ENCODE measurements at regions not wholly inside any gene's neighbourhood (a gene's known extent, or its start where the extent isn't known, plus 50 kb on each side); places are given as distances from the start of the nearest gene placed in this dataset.
"Not testable (repeated sequence)": the region's sequence is repeated elsewhere in the genome, so short reads cannot be mapped to it uniquely, and the experiment has no call there.

- in situ Hi-C loops (cut with HindIII; ENCODE audit: low pct_unique_long_range_greater_than_20kb, low sequenced_read_pairs): no loop called here
- no peak for DNase-seq (ENCODE audit: low read depth, low spot score)
Observed at GRCh38 chr15:61376516-61376915, 147.4 kb upstream of the RORA start.

DNA sequence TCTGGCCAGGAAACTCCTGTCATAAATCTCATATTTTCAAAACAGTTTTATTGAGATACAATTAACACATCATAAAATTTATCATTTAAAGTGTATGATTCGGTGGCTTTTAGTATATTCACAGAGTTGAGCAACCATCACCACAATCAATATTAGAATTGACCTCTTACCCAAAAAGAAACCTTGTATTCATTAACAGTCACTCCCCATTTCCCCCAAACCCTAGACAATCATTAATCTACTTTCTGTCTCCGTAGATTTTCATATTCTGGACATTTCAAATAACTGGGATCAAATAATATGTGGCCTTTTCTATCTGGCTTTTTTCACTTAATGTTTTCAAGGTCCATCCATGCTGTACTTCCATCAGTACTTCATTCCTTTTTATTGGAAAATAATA, 145.7 kb upstream of the RORA start:
- DNase-seq (ENCODE audit: low read depth, low spot score): no peak

DNA sequence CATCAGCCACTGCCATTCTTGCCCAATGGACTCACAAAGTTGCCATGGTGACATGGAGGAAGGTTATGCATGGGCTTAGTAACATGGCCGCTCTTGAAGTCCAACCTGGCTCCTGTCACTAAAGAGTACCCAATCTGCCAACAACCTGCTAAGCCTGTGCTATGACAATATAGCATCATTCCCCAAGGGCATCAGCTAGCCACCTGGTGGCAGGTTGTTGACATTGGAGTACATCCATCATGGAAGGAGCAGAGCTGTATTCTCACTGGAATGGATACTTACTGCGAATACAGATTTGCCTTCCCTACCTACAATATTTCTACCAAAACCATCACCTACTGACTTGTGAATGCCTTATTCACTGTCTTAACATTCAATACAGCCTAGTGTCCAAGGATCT, 138.9 kb upstream of the RORA start:
- in situ Hi-C loops (cut with HindIII; ENCODE audit: low pct_unique_long_range_greater_than_20kb, low sequenced_read_pairs): no loop called here
- DNase-seq (ENCODE audit: low read depth, low spot score): no peak

More for the DNA sequence above, 145.7 kb upstream of the RORA start:
- in situ Hi-C loops (cut with HindIII; ENCODE audit: low pct_unique_long_range_greater_than_20kb, low sequenced_read_pairs): no loop called here

DNA sequence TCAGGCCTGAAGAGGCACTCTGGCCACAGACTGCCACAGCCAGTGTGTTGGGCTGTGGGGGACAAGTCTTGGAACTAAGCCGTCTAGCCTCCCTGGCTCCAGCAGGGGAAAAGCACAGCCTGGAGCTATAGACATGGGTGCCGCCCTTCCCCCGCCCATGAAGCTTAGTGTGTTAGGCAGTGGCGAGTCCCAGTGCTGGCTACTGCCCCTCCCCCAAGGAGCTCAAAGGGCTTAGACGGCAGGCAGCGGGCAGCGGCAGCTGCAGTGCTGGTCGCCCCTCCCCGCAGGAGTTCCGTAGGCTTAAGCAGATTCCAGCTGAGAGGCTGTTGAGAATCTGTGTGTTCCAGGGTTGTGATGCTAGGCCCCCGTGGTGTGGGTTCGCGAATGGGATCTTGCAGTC, 135.8 kb upstream of the RORA start:
- in situ Hi-C loops (cut with HindIII; ENCODE audit: low pct_unique_long_range_greater_than_20kb, low sequenced_read_pairs): no loop called here
- no peak for DNase-seq (ENCODE audit: low read depth, low spot score)

DNA sequence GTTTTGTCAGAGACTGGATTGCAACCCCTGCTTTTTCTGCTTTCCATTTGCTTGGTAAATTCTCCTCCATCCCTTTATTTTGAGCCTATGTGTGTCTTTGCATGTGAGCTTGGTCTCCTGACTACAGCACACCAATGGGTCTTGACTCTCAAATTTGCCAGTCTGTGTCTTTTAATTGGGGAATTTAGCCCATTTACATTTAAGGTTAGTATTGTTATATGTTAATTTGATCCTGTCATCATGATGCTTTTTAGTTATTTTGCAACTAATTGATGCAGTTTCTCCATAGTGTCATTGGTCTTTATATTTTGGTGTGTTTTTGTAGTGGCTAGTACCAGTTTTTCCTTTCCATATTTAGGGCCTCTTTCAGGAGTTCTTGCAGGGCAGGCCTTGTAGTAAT, 133.8 kb upstream of the RORA start:
- in situ Hi-C loops (cut with HindIII; ENCODE audit: low pct_unique_long_range_greater_than_20kb, low sequenced_read_pairs); DNase-seq (ENCODE audit: low read depth, low spot score): not testable (repeated sequence)

DNA sequence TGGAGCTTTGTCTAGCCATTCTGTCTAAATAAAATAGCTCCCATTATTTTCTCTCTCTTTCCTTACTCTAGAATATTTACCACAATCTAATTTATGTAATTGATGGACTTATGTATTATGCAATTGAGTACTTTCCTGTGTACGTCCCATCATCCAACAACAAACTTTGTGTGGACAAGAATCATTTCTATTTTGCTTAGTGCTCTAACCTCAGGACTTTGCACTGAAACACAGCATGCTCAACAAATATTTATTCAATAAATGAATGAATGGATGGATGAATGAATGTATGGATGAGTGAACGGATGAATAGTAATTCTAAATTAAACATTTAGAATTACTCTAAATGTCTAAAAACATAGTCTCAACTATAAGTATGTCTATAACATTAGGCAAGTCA, 115.2 kb upstream of the RORA start:
- in situ Hi-C loops (cut with HindIII; ENCODE audit: low pct_unique_long_range_greater_than_20kb, low sequenced_read_pairs): no loop called here
- no peak for DNase-seq (ENCODE audit: low read depth, low spot score)

DNA sequence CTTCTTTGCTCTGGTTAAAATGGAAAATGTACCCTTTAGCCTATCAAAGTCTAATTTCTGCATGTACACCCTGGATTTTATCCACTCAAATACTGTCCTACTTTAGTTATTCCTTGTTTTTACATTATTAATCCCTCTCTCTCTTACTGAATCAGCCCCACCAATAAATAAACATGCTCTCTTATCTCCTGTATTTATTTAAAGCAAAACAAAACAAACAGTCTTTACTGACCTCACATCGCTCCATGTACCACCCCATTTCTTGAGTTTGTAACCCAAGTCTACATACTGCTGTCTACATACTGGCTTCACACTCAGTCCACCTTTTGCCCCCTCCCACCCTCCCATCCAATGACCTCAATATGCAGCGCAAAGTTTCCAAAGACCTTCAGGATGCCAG, 113.3 kb upstream of the RORA start:
- in situ Hi-C loops (cut with HindIII; ENCODE audit: low pct_unique_long_range_greater_than_20kb, low sequenced_read_pairs): no loop called here
- no peak for DNase-seq (ENCODE audit: low read depth, low spot score)

GRCh38 chr15:61339516-61339915, 110.4 kb upstream of the RORA start:
- DNase-seq (ENCODE audit: low read depth, low spot score): no peak
- in situ Hi-C loops (cut with HindIII; ENCODE audit: low pct_unique_long_range_greater_than_20kb, low sequenced_read_pairs): no loop called here

- in situ Hi-C loops (cut with HindIII; ENCODE audit: low pct_unique_long_range_greater_than_20kb, low sequenced_read_pairs): no loop called here
- DNase-seq (ENCODE audit: low read depth, low spot score): no peak
Observed at GRCh38 chr15:61337541-61337940, 108.4 kb upstream of the RORA start.

GRCh38 chr15:61336026-61336638, 107.0 kb upstream of the RORA start:
- DNase-seq (ENCODE audit: low read depth, low spot score): no peak

GRCh38 chr15:61334714-61335113, 105.6 kb upstream of the RORA start:
- in situ Hi-C loops (cut with HindIII; ENCODE audit: low pct_unique_long_range_greater_than_20kb, low sequenced_read_pairs): not testable (repeated sequence)

More at GRCh38 chr15:61336026-61336638, 107.0 kb upstream of the RORA start:
- in situ Hi-C loops (cut with HindIII; ENCODE audit: low pct_unique_long_range_greater_than_20kb, low sequenced_read_pairs): no loop called here

GRCh38 chr15:61331019-61331418, 101.9 kb upstream of the RORA start:
- in situ Hi-C loops (cut with HindIII; ENCODE audit: low pct_unique_long_range_greater_than_20kb, low sequenced_read_pairs): no loop called here
- no peak for DNase-seq (ENCODE audit: low read depth, low spot score)

More at GRCh38 chr15:61334714-61335113, 105.6 kb upstream of the RORA start:
- DNase-seq (ENCODE audit: low read depth, low spot score): not testable (repeated sequence)

DNA sequence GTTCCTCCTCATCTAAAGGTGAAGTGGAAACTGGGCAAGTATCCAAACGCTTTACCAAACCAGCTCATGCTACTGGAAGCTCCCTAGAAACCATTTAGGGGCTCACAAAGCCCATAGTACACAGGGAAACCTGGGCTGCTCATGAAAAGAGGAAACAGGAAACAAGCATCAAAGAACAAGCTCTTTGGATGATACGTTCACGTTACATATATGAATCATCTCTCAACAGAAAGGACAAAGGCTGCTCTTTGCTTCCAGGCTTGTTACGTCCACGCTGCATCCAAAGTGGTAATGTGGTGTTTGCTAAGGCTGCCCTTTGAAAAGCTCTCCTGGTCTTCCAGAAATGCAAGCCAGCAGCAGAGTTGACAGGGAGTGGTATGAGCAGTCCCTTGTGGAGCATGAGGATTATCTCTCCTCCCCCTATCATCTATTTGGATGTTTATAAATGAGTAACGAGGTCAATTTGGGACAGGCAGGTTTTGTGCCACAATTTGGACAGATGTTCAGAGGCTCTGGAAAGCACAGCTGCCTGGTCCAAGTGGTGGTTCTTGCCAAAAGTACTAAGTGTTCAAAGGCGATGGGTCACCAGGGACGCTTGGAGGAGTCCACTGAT, 98.0 kb upstream of the RORA start:
- in situ Hi-C loops (cut with HindIII; ENCODE audit: low pct_unique_long_range_greater_than_20kb, low sequenced_read_pairs): no loop called here
- DNase-seq (ENCODE audit: low read depth, low spot score): peak; percentile 54

DNA sequence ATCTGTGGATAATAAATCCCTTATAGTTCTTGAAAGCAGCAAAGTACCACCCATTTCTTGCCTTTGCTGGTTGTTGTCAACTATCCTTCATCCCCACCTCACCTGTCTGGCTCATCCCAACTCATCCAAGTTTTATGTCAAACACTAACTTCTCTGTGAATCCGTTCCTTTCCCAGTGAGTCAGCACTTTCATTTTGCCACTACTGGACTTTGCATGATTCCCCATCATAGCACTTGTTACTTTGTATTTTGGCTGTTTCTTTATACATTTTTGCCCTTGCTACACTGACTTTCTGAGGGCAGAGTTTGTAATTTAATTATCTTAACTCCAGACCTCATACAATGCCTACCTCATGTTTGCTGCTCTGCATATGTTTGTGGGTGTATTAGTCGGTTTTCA, 90.8 kb upstream of the RORA start:
- in situ Hi-C loops (cut with HindIII; ENCODE audit: low pct_unique_long_range_greater_than_20kb, low sequenced_read_pairs): no loop called here
- DNase-seq (ENCODE audit: low read depth, low spot score): no peak

DNA sequence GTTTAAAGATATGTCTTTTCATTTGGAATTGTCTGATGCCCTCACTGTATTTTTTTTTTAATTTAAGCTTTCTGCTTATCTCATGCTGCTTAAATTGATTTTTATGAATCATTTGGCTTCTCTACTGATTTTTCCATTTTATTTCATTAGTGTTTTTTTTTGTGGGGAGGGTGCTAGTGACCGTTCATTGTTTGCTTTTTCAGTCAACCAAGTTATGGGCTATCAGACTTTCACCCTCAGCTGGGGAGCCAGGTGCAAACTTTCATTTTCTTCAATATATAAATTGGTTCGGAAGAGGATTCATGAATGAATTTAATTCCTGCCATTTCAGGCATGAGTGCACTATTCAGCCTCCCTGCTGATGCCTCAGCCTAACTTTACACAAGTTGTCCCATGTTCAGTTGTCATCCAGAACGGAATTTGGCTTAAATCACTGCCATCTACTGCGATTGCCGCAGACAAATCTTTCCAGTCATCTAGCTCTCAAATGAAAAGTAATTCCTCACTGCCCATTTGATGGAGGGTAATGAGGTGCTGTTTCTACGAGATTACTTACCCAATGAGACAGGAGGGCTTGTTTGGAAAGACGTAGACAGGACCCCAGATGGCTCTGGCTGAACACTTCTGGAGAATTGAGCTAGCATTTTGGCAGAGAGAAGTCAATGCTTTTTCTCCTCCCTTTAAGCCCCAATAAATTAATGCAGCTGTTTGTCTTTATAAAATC, 89.9 kb upstream of the RORA start:
- DNase-seq (ENCODE audit: low read depth, low spot score): no peak
- in situ Hi-C loops (cut with HindIII; ENCODE audit: low pct_unique_long_range_greater_than_20kb, low sequenced_read_pairs): no loop called here

DNA sequence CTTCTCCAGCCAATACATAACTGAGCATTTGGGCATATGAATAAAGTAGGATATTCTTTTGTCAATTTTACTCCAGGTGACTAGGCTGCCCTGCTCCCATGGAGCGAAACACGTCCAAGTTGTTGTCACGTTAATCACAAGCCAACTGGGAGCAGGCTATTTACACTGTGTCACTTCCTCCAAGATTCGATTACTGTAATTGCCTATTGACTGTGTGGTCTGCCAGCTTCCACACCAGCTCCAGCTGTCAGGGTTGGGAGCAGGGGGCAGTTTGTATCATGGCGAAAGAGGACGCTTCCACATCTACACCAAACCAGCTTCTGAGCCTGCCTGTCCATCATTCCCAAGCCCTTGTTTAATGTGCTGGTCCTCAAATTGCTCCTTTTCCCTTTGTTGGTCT, 89.2 kb upstream of the RORA start:
- DNase-seq (ENCODE audit: low read depth, low spot score): no peak
- in situ Hi-C loops (cut with HindIII; ENCODE audit: low pct_unique_long_range_greater_than_20kb, low sequenced_read_pairs): no loop called here

DNA sequence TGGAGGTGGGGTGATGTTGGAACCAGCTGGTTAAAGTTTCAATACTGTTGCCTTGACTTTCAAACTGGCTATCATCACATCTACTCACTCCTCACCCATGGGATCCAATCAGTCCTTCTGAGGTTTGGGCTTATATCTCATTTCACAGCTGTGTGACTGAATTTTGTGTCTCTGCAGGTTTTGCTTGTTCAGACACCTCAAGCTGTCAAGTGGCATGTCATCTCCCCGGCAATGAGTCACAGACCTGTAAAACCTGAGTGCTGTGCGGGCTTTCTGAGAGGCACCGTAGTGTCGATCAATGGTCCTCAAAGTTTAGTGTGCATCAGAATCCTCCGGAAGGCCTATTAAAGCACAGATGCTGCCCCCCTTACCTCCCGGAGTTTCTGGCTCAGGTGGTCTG, 86.4 kb upstream of the RORA start:
- in situ Hi-C loops (cut with HindIII; ENCODE audit: low pct_unique_long_range_greater_than_20kb, low sequenced_read_pairs): no loop called here
- DNase-seq (ENCODE audit: low read depth, low spot score): no peak

DNA sequence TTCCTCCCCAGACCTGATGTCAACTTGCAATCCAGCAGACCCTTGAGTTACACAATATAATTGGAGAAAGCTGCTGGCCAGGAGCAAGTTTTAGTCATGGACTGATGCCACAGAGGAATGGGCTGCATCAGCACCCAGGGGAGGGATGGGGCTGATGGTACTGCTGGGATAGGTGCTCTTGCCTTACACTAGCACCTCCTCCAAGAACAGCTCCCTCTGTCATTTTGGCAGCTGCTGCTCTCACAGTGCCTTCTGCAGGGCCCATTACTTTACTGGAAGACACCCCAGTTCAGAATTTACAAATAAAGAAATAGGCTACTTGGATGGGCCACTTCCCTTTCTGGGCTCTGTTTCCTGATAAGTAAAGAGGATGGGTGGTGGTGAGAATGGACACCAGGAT, 85.3 kb upstream of the RORA start:
- no peak for DNase-seq (ENCODE audit: low read depth, low spot score)
- in situ Hi-C loops (cut with HindIII; ENCODE audit: low pct_unique_long_range_greater_than_20kb, low sequenced_read_pairs): no loop called here

- in situ Hi-C loops (cut with HindIII; ENCODE audit: low pct_unique_long_range_greater_than_20kb, low sequenced_read_pairs): no loop called here
- DNase-seq (ENCODE audit: low read depth, low spot score): no peak
Observed at GRCh38 chr15:61309617-61310016, 80.5 kb upstream of the RORA start.
